Activated CD4-positive, alpha-beta T cell treated with anti-CD3 and anti-CD28 coated beads, Interleukin-2, amount 50 U/mL, for 16 hours (primary cell): ENCODE measurements at regions not wholly inside any gene's neighbourhood (a gene's known extent, or its start where the extent isn't known, plus 50 kb on each side); places are given as distances from the start of the nearest gene placed in this dataset.
"Not testable (repeated sequence)": the region's sequence is repeated elsewhere in the genome, so short reads cannot be mapped to it uniquely, and the experiment has no call there.

Source experiments
- DNase-seq: peaks from one replicate; pipeline ENCODE4 v3.0.0-alpha.2; 2020

GRCh38 chr17:53016085-53016484 is 806.6 kb upstream of the KIF2B start:
- no peak for DNase-seq

GRCh38 chr17:53012364-53012763 is 810.4 kb upstream of the KIF2B start:
- DNase-seq, result no peak

- DNase-seq, result no peak
Observed at GRCh38 chr17:53006006-53006405, 816.7 kb upstream of the KIF2B start.

GRCh38 chr17:53004902-53005301 is 817.8 kb upstream of the KIF2B start:
- no peak for DNase-seq

GRCh38 chr17:52995881-52996280 is 826.8 kb upstream of the KIF2B start:
- DNase-seq, result no peak

GRCh38 chr17:52995147-52995546 is 827.6 kb upstream of the KIF2B start:
- DNase-seq, result no peak

GRCh38 chr17:52986056-52986662 is 827.6 kb upstream of the CA10 start:
- DNase-seq, result no peak

- DNase-seq, result no peak
Observed at GRCh38 chr17:52982331-52982730, 823.8 kb upstream of the CA10 start.

GRCh38 chr17:52979921-52980320 is 821.4 kb upstream of the CA10 start:
- no peak for DNase-seq

GRCh38 chr17:52965856-52966255 is 807.3 kb upstream of the CA10 start:
- DNase-seq, result no peak

GRCh38 chr17:52961751-52962150 is 803.2 kb upstream of the CA10 start:
- not testable (repeated sequence) for DNase-seq

- no peak for DNase-seq
Observed at GRCh38 chr17:52957411-52957810, 798.9 kb upstream of the CA10 start.

- DNase-seq, result no peak
Observed at GRCh38 chr17:52947418-52947817, 788.9 kb upstream of the CA10 start.

GRCh38 chr17:52938623-52939230 is 780.2 kb upstream of the CA10 start:
- DNase-seq, result no peak

GRCh38 chr17:52930581-52930980 is 772.1 kb upstream of the CA10 start:
- no peak for DNase-seq

GRCh38 chr17:52930145-52930544 is 771.6 kb upstream of the CA10 start:
- no peak for DNase-seq

GRCh38 chr17:52923658-52924057 is 765.1 kb upstream of the CA10 start:
- DNase-seq, result no peak

GRCh38 chr17:52899235-52899634 is 740.7 kb upstream of the CA10 start:
- DNase-seq, result no peak

GRCh38 chr17:52895272-52895671 is 736.8 kb upstream of the CA10 start:
- no peak for DNase-seq

- no peak for DNase-seq
Observed at GRCh38 chr17:52892334-52892733, 733.8 kb upstream of the CA10 start.

- no peak for DNase-seq
Observed at GRCh38 chr17:52885882-52886281, 727.4 kb upstream of the CA10 start.

- DNase-seq, result not testable (repeated sequence)
Observed at GRCh38 chr17:52883907-52884491, 725.5 kb upstream of the CA10 start.

- not testable (repeated sequence) for DNase-seq
Observed at GRCh38 chr17:52846767-52847166, 688.3 kb upstream of the CA10 start.

- DNase-seq, result no peak
Observed at GRCh38 chr17:52841971-52842370, 683.5 kb upstream of the CA10 start.

- no peak for DNase-seq
Observed at GRCh38 chr17:52837492-52837891, 679.0 kb upstream of the CA10 start.
